Ishikawa (cell line): ENCODE measurements at regions not wholly inside any gene's neighbourhood (a gene's known extent, or its start where the extent isn't known, plus 50 kb on each side); places are given as distances from the start of the nearest gene placed in this dataset.

ENCODE experiments used
- CEBPB ChIP-seq: IDR thresholded peaks from 2 replicates; pipeline ENCODE4 v1.6.1; 2012
- CREB1 ChIP-seq: IDR thresholded peaks from 2 replicates; pipeline ENCODE4 v1.6.1; 2012; ENCODE audit warnings: low read depth
- EGR1 ChIP-seq: IDR thresholded peaks from 2 replicates; pipeline ENCODE4 v1.6.1; 2012
- EP300 ChIP-seq: IDR thresholded peaks from 2 replicates; pipeline ENCODE4 v1.6.1; 2012; ENCODE audit warnings: borderline replicate concordance
- FOXM1 ChIP-seq: IDR thresholded peaks from 2 replicates; pipeline ENCODE4 v1.6.1; 2012; ENCODE audit warnings: low read depth, borderline replicate concordance
- NFIC ChIP-seq: IDR thresholded peaks from 2 replicates; pipeline ENCODE4 v1.6.1; 2012
- RAD21 ChIP-seq: IDR thresholded peaks from 2 replicates; pipeline ENCODE4 v1.6.1; 2012; ENCODE audit warnings: low read depth
- TAF1 ChIP-seq: IDR thresholded peaks from 2 replicates; pipeline ENCODE4 v1.6.1; 2012; ENCODE audit warnings: low read depth, mild to moderate bottlenecking
- TCF12 ChIP-seq: IDR thresholded peaks from 2 replicates; pipeline ENCODE4 v1.6.1; 2012; ENCODE audit warnings: low read depth
- TEAD4 ChIP-seq: IDR thresholded peaks from 2 replicates; pipeline ENCODE4 v1.6.1; 2012
- YY1 ChIP-seq: IDR thresholded peaks from 2 replicates; pipeline ENCODE4 v1.6.1; 2012; ENCODE audit warnings: low read depth
- ZBTB7A ChIP-seq: IDR thresholded peaks from 2 replicates; pipeline ENCODE4 v1.6.1; 2012; ENCODE audit warnings: low read depth
- TF ChIP-seq, protein P1 (sequence below): IDR thresholded peaks from 2 replicates; pipeline ENCODE4 v1.6.1; 2012
- TF ChIP-seq, protein P2 (sequence below): IDR thresholded peaks from 2 replicates; pipeline ENCODE4 v1.6.1; 2012; ENCODE audit warnings: low read depth, mild to moderate bottlenecking
- TF ChIP-seq, protein P3 (sequence below): IDR thresholded peaks from 2 replicates; pipeline ENCODE4 v1.6.1; 2012

DNA sequence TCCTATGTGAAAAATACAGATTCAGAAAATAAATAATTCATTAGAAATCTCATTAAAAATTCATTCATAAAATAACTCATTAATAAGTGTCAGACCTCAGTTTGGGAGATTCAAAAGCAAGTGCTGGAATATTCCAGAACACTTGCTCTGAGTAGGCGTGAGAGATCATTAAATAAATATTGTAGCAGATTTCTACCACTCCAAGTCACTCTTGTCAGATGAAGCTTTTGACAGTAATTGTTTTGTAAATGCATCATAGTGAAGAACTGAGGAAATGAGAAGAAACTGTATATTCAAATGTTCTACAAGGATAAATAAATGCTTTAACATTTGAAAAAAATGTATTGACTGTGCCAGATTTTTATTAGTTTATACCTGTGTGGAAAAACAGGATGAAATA lies 1228.1 kb downstream of the SLITRK1 start:
- TF ChIP-seq ZBTB7A (no peak), TCF12 (no peak), YY1 (no peak), CREB1 (no peak), EP300 (no peak), EGR1 (no peak), RAD21 (no peak), CEBPB (no peak), FOXM1 (no peak), NFIC (no peak), TEAD4 (no peak), TAF1 (no peak)
- TF ChIP-seq, protein P1, sequence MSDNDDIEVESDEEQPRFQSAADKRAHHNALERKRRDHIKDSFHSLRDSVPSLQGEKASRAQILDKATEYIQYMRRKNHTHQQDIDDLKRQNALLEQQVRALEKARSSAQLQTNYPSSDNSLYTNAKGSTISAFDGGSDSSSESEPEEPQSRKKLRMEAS: no peak
- TF ChIP-seq, protein P2, sequence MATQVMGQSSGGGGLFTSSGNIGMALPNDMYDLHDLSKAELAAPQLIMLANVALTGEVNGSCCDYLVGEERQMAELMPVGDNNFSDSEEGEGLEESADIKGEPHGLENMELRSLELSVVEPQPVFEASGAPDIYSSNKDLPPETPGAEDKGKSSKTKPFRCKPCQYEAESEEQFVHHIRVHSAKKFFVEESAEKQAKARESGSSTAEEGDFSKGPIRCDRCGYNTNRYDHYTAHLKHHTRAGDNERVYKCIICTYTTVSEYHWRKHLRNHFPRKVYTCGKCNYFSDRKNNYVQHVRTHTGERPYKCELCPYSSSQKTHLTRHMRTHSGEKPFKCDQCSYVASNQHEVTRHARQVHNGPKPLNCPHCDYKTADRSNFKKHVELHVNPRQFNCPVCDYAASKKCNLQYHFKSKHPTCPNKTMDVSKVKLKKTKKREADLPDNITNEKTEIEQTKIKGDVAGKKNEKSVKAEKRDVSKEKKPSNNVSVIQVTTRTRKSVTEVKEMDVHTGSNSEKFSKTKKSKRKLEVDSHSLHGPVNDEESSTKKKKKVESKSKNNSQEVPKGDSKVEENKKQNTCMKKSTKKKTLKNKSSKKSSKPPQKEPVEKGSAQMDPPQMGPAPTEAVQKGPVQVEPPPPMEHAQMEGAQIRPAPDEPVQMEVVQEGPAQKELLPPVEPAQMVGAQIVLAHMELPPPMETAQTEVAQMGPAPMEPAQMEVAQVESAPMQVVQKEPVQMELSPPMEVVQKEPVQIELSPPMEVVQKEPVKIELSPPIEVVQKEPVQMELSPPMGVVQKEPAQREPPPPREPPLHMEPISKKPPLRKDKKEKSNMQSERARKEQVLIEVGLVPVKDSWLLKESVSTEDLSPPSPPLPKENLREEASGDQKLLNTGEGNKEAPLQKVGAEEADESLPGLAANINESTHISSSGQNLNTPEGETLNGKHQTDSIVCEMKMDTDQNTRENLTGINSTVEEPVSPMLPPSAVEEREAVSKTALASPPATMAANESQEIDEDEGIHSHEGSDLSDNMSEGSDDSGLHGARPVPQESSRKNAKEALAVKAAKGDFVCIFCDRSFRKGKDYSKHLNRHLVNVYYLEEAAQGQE: no peak
- TF ChIP-seq, protein P3, sequence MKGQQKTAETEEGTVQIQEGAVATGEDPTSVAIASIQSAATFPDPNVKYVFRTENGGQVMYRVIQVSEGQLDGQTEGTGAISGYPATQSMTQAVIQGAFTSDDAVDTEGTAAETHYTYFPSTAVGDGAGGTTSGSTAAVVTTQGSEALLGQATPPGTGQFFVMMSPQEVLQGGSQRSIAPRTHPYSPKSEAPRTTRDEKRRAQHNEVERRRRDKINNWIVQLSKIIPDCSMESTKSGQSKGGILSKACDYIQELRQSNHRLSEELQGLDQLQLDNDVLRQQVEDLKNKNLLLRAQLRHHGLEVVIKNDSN: no peak

DNA sequence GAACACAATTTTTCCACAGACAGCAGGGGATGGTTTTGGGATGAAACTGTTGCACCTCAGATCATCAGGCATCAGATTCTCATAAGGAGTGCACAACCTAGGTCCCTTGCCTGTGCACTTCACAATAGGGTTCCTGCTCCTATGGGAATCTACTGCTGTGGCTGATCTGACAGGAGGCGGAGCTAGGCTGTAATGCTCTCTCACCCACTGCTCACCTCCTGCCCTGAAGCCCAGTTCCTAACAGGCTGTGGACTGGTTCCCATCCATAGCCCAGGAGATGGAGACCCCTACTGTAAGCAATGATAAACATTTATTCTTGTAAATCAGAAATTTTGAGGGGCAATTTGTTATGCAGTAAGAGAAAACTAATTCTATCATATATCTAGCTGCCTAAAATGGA lies 1234.7 kb downstream of the SLITRK1 start:
- TF ChIP-seq FOXM1: no peak
- TF ChIP-seq RAD21: 0 out of 2 replicates have a peak, but pooled peaks have one; percentile 1

DNA sequence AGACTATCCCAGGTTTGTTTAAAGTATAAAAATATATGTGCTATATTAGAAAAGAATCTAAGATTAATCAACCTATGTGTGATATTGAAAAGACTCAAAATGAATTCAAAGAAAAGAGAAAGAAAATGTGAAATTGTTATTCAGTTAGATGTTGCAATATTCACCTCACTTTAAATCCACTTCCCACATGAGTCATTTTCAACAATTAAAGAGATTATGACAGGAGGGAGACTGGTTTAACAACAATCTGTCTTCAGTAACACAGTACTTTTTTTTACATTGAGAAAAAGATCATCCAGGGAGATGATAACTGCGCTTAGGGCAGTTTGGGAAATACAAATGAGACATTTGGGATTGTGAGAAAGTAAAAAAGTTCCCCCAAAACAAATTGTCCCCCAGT lies 1246.2 kb downstream of the SLITRK1 start:
- TF ChIP-seq, protein P1: no peak
- TF ChIP-seq NFIC (no peak), CREB1 (no peak), EP300 (no peak), RAD21 (no peak), TAF1 (no peak), EGR1 (no peak), TCF12 (no peak), CEBPB (no peak), TEAD4 (no peak), YY1 (no peak), ZBTB7A (no peak), FOXM1 (no peak)
- TF ChIP-seq, protein P3: no peak
- TF ChIP-seq, protein P2: no peak

DNA sequence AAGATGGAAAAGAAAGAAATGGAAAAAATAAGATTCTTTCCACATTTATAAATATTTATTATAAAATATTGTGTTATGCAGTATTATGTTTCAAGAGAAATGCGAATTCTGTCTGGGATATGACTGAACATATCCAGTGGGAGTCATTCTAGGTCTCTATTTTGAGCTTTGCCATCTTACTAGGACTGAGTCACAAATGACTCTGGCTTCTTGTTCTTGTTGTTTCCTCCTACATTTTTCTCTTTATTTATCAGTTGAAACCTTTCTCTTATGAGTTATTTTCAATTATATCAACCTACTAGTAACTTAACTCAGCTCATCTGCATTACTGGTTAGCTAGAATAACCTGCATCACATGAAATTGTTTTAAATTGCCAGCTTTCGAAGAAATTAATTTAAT lies 1247.3 kb downstream of the SLITRK1 start:
- no peak for TF ChIP-seq ZBTB7A
- no peak for TF ChIP-seq TEAD4
- TF ChIP-seq CREB1: no peak
- no peak for TF ChIP-seq YY1

DNA sequence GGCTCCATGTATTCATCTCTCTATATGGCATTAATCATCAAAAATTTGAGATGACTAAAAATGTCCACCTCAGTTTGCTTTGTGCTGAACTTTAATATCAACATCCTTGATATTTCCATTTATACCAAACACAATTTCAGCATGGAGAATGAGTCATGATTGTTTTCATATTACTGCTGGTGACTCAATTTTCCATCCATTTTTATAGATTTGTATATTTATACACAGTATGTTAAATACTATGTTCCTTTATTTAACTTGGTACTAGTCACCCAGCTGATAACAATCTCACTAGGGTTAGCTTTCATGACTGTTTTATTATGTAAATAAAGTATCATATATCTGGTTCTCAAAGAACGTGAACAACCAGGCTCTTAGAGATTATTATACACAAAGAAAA lies 1255.1 kb downstream of the SLITRK1 start:
- TF ChIP-seq CEBPB: no peak
- TF ChIP-seq YY1: no peak
- no peak for TF ChIP-seq EGR1
- TF ChIP-seq NFIC: no peak
- TF ChIP-seq TAF1: no peak

DNA sequence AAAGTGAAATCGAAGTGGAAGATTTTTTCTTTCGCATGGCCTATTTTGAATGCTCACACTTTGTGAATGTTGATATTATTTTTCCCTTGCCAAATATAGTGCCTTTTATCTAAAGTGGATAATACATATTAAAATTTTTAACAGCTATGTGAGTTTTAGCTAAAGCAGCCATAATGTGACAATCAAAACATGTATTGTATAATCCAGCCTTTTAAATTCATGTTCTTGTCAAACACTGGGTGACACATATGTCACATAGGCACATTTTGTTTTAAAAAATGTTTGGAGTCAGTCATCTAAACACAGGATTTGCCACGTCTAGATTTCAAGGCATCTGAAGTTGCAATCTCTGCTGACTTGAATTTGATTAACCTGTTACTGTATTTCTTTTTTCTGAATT lies 1256.6 kb downstream of the SLITRK1 start:
- TF ChIP-seq EP300 (no peak), EGR1 (no peak), TCF12 (no peak), RAD21 (no peak), CEBPB (no peak), FOXM1 (no peak), TEAD4 (no peak), TAF1 (no peak), NFIC (no peak), ZBTB7A (no peak), YY1 (no peak), CREB1 (no peak)
- TF ChIP-seq, protein P2: no peak
- TF ChIP-seq, protein P3: no peak
- TF ChIP-seq, protein P1: no peak
